GM18951 (cell line): ENCODE measurements at regions not wholly inside any gene's neighbourhood (a gene's known extent, or its start where the extent isn't known, plus 50 kb on each side); places are given as distances from the start of the nearest gene placed in this dataset.
"Not testable (repeated sequence)": the region's sequence is repeated elsewhere in the genome, so short reads cannot be mapped to it uniquely, and the experiment has no call there.

Experiments
- POLR2A ChIP-seq: IDR thresholded peaks from 4 replicates; pipeline ENCODE4 v1.6.1; 2011; ENCODE audit warnings: mild to moderate bottlenecking; ENCODE audit not compliant: insufficient read length, insufficient read depth; ENCODE audit errors: extremely low read depth
- in situ Hi-C: fragments of 300-500 bp; cut with MboI; formaldehyde crosslinking; loops from one replicate; pipeline ENCODE4 v1.12.0; 2022; ENCODE audit warnings: low sequenced_read_pairs, mixed read lengths, inconsistent platforms; ENCODE audit not compliant: unreplicated experiment

DNA sequence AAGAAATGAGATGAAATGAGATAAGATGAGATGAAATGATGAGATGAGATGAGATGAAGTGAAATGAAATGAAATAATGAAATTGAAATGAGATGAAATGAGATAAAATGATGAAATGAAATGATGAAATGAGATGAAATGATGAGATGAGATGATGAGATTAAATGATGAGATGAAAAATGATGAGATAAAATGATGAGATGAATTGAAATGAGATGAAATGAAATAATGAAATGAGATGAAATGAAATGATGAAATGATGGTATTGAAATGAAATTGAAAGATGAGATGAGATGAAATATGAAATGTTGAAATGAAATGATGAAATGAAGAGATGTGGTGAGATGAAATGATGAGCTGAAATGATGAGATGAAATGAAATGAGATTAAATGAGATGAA is 231.0 kb downstream of the GOLGA6L6 start:
- TF ChIP-seq POLR2A: no peak
- in situ Hi-C loops: no loop called here

DNA sequence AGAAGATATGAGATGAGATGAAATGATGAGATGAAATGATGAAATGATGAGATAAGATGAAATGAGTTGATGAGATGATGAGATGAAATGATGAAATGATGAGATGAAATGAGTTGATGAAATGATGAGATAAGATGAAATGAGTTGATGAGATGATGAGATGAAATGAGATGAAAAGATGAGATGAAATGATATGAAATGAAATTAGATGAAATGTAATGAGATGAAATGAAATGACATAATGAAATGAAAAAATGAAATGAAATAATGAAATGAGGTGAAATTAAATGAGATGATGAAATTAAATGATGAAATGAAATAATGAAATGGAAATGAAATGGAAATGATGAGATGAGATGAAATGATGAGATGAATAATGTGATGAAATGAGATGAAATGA is 231.6 kb downstream of the GOLGA6L6 start:
- in situ Hi-C loops: not testable (repeated sequence)

DNA sequence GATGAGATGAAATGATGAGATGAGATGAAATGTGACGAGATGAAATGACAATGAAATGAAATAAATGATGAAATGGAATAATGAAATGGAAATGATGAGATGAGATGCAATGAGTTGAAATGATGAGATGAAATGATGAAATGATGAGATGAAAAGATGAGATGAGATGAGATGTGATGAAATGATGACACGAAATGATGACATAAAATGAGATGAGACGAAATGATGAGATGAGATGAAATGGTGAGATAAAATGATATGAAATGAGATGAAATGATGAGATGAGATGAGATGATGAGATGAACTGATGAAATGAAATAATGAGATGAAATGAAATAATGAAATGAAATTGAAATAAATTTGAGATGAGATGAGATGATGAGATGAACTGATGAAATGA is 232.2 kb downstream of the GOLGA6L6 start:
- in situ Hi-C loops: not testable (repeated sequence)

DNA sequence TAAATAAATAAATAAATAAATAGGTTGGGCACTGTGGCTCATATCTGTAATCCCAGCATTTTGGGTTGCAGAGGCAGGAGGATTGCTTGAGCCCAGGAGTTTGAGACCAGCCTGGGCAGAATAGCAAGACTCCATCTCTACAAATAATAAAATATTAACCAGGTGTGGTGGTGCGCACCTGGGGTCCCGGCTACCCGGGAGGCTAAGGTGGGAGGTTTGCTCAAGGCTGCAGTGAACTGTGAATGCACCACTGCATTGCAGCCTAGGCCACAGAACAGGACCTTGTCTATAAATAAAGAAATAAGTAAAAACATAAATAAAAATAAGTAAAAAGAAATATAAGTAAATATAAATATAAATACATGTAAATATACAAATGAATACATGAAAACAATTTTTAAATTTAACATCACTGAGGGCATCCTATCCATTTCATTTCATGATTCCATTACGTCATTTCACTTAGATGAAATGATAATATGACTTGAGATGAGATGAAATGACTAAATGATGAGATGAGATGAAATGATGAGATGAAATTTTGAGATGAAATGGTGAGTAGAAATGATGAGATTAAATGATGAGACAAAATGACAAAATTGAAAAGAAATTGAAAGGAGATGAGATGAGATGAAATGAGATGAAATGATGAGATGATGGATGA is 233.4 kb downstream of the GOLGA6L6 start:
- in situ Hi-C loops: not testable (repeated sequence)

DNA sequence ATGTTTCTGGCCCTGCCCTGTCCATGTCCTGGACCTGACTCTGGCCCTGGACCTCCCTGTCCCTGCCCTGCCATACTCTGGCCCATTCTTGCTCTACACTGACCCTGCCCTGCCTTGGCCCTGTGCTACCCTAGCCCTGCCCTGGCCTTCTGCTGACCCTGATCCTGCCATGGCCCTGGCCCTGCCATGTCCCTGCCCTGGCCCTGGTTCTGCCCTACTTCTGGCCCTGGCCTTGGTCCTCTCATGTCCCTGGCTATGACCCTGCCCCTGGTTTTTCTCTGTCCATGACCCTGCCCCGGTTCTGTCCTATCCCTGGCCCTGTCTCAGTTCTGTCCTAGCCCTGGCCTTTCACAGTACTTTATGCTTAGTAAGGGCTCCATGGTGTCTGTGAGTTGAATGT is 234.5 kb downstream of the GOLGA6L6 start:
- in situ Hi-C loops: not testable (repeated sequence)

DNA sequence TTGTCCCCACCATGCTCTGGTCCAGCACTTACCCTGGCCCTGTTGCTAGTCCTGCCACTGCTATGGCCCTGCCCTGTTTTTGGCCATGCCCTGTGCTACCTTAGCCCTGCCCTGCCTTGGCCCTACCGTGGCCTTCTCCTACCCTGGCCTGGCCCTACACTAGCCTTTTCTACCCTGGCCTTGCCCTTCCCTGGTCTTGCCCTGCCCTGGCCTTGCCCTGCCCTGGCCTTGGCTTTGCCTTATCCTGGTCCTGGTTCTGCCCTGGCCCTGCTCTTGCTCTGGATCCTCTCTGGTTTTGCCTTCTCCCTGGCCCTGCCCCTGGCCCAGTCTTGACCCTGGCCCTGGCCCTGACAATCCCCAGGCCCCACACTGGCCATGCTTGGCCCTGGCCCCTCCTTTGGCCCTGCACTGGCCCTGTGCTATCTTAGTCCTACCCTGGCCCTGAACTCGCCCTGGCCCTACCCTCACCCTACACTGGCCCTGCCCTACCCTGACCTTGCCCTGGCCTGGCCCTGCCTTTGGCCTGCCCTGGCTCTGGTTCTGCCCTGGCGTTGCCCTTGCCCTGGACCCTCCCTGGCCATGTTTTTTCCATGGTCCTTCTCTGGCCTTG is 235.0 kb downstream of the GOLGA6L6 start:
- in situ Hi-C loops: not testable (repeated sequence)

DNA sequence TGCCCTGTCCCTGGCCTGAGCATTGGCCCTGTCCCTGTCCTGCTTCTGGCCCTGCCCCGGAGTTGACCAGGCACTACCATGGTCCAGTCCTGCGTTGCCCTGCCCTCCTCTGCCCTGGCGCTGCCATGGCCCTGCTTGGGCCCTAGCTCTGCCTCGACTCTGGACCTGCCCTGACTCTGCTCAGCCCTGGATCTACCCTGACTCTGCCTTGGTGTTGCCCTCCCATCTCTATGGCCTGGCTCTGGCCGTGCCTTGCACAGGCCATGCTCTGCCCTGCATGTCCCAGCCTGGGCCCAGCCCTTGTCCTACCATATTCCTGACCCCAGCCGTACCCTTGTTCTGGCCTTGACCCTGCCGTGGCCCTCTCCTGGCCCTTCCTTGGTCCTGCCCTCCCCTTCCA is 235.7 kb downstream of the GOLGA6L6 start:
- in situ Hi-C loops: not testable (repeated sequence)

DNA sequence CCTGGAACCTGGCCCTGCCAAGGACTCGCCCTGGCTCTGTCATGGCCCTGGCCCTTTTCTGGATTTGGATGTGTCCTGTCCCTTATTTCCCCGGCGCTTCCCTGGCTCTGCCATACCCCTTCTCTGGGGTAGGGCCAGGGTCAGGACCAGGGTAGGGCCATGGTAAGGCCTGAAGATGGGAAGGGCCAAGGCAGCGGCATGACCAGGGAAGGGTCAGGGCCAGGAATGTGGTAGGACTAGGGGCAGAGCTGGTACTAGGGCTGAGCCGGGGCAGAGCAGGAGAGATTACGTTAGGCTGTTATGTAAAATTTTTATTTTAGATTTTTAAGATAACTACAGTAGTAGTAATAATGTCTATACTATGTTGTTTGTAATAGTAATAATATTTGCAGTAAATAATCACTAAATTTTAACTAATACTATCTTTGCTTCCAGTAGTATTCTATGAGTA is 236.6 kb downstream of the GOLGA6L6 start:
- in situ Hi-C loops: not testable (repeated sequence)

DNA sequence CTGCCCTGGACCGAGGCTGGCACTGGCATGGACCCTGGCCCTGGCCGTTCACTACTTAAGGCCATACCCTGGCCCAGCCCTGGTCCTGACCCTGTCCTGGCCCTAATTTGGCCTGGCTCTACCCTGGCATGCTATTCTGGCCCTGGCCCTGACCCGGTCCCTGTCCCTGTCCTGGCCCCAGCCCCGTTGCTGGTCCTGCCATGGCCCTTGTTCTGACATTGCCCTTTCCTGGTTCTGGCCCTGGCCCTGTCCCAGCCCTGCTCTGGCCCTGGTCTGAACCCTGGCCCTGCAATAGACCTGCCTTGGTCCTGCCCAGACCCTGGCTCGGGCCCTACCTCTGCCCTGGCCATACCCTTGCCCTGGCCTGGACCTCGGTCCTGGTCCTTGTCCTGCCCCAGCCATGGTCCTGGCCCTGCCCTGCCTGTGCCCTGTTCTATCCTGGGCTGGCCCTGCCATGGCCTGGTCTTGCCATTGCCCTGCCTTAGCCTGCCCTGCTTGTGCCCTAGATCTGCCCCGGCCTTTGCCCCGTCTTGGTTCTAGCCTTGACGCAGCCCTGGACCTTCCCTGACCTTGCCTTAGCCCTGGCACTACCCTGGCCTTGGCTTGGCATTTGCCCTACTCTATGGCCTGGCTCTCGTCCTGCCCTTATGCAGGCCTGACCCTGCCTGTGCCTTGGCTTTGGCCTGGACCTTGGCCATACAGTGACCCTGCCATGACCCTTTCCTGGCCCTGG is 237.2 kb downstream of the GOLGA6L6 start:
- in situ Hi-C loops: not testable (repeated sequence)

DNA sequence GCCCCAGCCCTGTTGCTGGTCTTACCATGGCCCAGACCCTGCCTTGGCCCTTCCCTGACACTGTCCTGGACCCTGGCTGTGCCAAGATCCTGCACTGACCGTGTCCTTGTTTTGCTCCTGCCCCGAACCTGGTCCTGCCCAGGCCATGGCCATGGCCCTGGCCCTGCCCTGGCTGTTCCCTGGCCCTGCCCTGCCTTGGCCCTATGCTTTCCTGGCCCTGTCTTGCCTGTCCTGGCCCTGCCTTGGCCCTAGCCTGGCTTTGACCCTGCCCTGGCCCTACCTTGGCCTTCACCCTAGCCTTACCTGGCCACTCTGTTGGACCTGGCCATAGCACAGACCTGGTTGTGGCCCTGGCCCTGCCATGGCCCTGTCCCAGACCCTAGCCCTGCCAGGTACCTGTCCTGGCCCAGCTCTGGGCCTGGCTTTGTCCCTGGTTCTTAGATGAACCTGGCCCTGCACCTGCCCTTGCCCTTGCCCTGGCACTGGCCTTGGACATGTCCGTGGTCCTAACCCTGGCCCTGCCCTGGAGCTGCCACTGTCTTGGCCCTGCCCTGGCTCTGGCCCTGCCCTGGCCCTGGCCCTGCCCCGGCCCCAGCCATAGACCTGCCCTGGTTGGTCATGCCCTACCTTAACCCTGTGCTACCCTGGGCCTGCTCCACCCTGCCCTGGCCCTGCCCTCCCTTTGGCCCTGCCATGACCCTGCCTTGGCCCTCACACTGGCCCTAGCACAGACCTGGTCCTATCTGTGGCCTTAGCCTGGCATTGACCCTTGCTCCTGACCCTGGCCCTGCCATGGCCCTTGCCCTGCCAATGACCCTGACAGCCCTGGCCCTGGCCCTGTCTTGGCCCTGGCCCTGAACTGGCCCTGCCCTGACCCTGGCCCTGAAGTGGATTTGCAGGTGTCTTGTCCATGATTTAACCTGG is 238.1 kb downstream of the GOLGA6L6 start:
- in situ Hi-C loops: not testable (repeated sequence)

DNA sequence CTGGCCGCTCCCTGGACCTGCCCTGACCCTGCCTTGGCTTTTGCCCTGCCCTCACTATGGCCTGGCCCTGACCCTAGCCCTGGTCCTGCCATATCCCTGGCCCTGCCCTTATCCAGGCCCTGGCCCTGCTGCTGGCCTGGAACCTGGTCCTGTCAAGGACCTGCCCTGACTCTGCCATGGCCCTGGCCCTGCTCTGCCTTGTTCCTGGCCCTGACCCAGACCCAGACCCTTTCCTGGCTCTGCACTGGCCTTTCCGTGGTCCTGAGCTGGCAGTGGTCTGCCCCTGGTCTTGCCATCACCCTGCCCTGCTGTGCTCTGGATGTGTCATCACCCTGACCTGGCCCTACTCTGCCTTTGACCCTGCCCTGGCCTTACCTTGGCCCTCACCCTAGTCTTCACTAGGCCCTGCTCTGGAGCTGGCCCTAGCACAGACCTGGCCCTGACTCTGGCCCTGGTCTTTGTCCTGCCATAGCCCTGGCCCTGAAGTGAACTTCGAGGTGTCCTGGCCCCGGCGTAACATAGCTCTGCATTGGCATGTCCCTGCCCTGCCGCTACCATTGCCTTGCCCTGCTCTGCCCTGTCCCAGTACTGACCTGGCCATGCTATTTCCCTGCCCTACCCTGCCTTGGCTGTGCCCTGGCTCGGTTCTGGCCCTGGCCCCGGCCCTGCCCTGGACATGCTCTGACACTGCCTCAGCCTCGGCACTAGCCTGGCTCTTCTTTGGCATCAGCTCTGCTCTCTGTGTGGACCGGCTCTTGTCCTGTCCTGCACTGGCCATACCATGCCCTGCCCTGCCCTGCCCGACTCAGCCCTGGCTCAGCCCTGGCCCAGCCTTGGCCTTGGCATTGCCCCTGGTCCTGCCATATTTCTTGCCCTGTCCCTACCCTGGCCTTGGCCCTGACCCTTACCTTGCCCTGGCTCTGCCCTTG is 239.2 kb downstream of the GOLGA6L6 start:
- in situ Hi-C loops: not testable (repeated sequence)

DNA sequence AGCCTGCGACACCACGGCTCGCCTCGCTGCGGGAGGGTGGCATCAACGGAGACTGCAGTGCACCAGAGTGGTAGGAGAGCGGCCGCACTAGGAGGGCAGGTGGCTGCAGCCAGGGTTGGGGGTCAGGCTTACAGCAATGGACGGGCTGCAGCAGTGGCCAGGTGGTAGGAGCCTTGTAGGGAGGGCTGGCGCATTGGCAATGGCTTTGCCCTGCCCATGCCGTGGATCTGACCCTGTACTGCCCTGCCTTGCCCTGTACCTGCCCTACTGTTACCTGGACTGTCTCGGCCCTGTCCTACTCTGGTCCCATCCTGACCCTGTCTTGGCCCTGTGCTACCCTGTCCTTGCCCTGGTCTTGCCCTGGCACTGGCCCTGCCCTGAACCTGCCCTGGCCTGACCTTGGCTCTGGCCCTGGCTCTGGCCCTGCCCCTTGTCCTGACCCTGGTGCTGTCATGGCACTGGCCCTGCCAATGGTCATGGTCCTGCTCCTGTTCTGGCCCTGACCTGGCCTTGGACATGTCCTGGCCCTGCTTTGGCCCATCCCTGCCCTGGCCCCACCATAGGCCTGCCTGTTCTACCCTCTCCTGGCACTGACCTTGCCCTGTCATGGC is 240.0 kb downstream of the GOLGA6L6 start:
- in situ Hi-C loops: not testable (repeated sequence)

DNA sequence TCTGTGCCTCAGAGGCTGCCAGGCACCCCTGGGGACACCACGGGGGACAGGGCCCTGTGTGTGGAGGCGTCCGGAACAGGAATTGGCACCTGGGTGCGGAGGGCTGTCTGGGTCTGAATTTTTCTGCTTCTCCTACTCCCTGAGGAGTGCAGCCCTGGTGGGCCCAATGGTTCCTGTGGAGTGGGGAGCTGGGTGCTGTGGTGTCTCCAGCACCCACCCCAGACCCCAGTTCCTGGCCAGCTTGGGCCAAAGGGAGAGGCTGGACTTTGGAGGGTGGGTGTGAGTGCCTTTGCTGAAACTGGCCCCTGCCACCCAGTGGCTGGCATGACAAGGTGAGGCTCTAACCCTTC is 240.6 kb downstream of the GOLGA6L6 start:
- in situ Hi-C loops: not testable (repeated sequence)

DNA sequence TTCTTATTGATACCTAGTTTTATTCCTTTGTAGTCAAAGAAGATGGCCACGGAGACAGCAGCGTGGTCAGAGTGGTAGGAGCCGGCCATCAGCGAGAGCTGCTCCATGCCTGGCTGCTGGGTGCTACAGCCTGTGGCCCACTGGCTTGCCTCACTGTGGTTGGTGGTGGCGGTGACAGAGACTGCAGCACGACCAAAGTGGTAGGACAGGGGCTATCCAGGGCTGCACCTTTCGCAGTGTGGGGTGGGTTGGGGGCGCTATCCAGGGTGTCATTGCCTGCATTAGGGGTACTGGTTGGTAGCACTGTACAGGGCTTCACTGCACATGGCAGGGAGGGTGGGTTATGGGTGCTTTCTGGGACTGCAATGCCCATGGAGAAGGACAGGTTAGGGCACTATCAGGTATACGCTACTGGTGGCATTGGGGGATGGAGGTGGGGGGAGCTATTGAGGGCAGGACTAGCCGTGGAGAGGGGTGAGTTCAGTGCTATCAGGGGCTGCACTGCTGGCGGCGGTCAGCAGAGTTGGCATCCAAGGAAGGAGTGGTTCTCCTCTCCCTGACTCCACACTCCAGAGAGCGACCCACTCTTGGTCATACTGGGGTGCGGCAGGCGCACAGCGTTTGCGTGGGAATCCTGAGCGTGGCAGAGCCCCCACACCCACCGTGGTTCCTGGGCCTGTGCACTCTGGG is 241.1 kb downstream of the GOLGA6L6 start:
- in situ Hi-C loops: not testable (repeated sequence)

DNA sequence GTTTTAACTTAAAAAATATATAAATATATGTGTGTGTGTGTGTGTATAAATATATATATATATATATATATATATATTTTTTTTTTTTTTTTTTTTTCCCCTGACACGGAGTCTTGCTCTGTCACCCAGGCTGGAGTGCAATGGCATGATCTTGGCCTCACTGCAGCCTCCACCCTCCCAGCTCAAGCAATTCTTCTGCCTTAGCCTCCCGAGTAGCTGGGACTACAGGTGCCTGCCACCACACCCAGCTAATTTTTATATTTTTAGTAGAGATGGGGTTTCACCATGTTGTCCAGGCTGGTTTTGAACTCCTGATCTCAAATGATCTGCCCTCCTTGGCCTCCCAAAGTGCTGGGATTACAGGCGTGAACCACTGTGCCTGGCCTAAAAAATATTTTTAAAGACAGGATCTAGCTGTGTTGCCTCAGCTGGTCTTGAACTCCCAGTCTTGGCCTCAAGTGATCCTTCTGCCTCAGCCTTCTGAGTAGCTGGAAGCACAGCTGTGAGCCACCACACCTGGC is 243.9 kb downstream of the GOLGA6L6 start:
- in situ Hi-C loops: not testable (repeated sequence)

DNA sequence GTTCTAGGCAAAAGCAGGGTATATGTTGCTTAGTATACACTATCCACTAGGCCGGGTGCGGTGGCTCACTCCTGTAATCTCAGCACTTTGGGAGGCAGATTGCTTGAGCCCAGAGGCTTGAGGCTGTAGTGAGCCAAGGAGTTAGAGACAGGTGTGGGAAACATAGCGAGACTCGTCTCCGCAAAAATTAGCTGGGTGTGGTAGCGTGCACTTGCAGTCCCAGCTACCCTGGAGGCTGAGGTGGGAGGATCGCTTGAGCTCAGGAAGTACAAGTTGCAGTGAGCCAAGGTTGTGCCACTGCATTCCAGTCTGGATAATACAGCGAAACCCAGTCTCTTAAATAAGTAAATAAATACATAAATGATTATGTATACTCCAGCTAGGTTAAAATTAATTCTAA is 245.3 kb downstream of the GOLGA6L6 start:
- in situ Hi-C loops: not testable (repeated sequence)
